ENCODE measurements at regions not wholly inside any gene's neighbourhood (a gene's known extent, or its start where the extent isn't known, plus 50 kb on each side); places are given as distances from the start of the nearest gene placed in this dataset.

- H3K4me3 ChIP-seq (ENCODE audit: low read depth, low read length), result no peak overlapping the region
Observed at GRCh38 chr12:39048395-39048794, 143.0 kb upstream of the CPNE8 start.

GRCh38 chr12:39047539-39048262, 142.3 kb upstream of the CPNE8 start:
- no peak overlapping the region for H3K4me3 ChIP-seq (ENCODE audit: low read depth, low read length)

- no peak overlapping the region for H3K4me3 ChIP-seq (ENCODE audit: low read depth, low read length)
Observed at GRCh38 chr12:39044754-39045153, 139.4 kb upstream of the CPNE8 start.

DNA sequence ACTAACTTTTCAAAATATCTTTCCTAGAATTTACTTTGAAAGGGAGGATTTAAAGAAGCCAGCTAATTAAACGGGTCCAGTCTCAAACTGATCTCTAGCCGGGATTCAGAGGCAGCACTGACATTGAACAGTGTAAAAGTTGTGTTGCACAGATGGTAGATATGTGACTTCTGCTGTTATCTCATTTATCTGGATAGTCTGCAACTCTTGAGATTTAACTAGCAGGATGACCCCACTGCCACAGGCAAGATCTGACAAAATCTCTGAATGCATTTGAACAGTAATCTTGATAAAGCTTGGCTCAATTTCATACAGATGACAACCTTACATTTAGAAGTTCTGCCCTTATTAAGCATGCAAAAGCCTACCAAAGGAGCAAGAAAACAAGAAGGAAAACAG, 138.0 kb upstream of the CPNE8 start:
- H3K4me3 ChIP-seq (ENCODE audit: low read depth, low read length), result no peak overlapping the region

GRCh38 chr12:39040275-39040674, 134.9 kb upstream of the CPNE8 start:
- H3K4me3 ChIP-seq (ENCODE audit: low read depth, low read length), result no peak overlapping the region

- H3K4me3 ChIP-seq (ENCODE audit: low read depth, low read length), result no peak overlapping the region
Observed at GRCh38 chr12:39037115-39037514, 131.7 kb upstream of the CPNE8 start.

- H3K4me3 ChIP-seq (ENCODE audit: low read depth, low read length), result no peak overlapping the region
Observed at GRCh38 chr12:39036105-39036504, 130.7 kb upstream of the CPNE8 start.

DNA sequence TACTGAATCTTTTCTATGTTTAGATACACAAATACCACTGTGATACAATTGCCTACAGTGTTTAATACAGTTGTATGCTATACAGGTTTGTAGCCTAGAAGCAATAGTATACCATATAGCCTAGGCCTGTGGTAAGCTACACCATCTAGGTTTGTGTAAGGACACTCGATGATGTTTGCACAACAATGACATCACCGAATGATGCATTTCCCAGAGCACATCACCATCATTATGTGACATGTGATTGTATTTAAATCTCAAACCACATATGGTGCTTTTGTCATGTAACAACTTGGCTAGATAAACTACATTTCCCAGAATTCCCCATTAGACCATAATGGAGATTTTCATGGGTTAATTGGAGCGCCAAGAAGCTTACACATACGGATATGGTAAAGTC, 128.4 kb upstream of the CPNE8 start:
- no peak overlapping the region for H3K4me3 ChIP-seq (ENCODE audit: low read depth, low read length)

GRCh38 chr12:39032448-39032847, 127.1 kb upstream of the CPNE8 start:
- H3K4me3 ChIP-seq (ENCODE audit: low read depth, low read length), result no peak overlapping the region

GRCh38 chr12:39032034-39032433, 126.6 kb upstream of the CPNE8 start:
- H3K4me3 ChIP-seq (ENCODE audit: low read depth, low read length), result no peak overlapping the region

DNA sequence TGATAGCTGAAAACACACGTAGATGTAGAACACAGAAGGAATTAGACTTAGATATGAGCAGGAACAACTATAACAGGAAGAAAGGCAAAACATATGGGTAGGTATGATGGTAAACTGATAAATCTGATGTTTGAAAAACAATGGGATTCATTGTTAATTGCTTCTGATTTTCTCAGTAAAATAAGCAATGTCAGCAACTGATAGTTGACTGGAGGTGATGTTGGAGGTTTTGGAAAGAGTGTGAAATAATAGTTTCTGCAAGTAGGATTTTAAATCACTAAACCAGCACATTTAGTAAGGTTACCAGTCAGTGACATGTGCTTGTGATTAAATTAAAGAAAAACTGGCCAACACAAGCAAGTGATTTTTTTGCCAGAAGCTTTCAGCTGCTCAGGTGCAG, 123.0 kb upstream of the CPNE8 start:
- no peak overlapping the region for H3K4me3 ChIP-seq (ENCODE audit: low read depth, low read length)

DNA sequence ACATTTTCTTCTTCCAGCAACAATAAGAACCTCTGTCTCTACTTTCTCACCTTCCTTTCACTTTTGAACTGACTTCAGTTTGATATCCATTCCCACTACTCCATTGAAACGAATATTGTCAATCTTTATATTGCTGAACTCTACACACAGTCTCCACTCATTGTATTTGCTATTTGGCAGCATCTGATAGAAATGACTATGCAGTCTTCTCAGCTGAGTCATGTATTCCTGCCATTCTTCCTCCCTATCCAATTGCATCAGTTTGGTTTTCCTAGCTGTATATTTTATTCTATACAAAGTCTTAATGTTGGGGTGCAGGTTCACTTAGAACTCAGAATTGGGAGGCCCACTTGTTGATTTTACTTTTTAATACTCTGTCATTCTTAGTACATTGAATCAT, 107.5 kb upstream of the CPNE8 start:
- H3K4me3 ChIP-seq (ENCODE audit: low read depth, low read length), result no peak overlapping the region

- no peak overlapping the region for H3K4me3 ChIP-seq (ENCODE audit: low read depth, low read length)
Observed at GRCh38 chr12:39011166-39011565, 105.8 kb upstream of the CPNE8 start.

GRCh38 chr12:39010406-39010805, 105.0 kb upstream of the CPNE8 start:
- H3K4me3 ChIP-seq (ENCODE audit: low read depth, low read length), result no peak overlapping the region

DNA sequence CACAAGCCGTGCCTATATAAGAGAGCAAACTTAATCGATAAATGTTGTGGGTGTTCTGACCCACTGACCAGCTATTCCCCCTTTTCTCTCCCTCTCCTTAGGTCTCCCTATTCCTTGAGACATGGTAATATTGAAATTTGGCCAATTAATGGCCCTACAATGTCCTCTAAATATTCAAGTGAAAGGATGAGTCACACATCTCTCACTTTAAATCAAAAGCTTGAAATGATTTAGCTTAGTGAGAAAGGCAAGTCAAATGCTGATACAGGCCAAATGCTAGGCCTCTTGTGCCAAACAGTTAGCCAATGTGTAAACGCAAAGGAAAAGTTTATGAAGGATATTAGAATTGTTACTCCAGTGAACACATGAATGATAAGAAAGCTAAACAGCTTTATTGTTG, 102.2 kb upstream of the CPNE8 start:
- no peak overlapping the region for H3K4me3 ChIP-seq (ENCODE audit: low read depth, low read length)

GRCh38 chr12:39006286-39006685, 100.9 kb upstream of the CPNE8 start:
- H3K4me3 ChIP-seq (ENCODE audit: low read depth, low read length), result no peak overlapping the region

DNA sequence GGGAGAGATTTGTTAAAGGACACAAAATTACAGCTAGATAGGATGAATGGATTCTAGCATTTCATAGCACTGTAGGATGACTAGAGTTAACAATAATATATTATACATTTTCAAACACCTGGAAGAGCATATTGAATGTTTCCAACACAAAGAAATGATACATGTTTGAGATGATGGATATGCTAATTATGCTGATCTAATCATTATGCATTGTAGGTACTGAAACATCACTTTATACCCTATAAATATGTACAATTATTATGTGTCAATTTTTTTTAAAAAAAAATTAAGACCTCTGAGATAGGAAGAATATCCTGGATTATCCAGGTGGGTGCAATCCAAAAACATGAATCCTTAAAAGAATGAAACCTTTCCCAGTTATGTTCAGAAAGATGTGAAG, 100.3 kb upstream of the CPNE8 start:
- H3K4me3 ChIP-seq (ENCODE audit: low read depth, low read length), result no peak overlapping the region

DNA sequence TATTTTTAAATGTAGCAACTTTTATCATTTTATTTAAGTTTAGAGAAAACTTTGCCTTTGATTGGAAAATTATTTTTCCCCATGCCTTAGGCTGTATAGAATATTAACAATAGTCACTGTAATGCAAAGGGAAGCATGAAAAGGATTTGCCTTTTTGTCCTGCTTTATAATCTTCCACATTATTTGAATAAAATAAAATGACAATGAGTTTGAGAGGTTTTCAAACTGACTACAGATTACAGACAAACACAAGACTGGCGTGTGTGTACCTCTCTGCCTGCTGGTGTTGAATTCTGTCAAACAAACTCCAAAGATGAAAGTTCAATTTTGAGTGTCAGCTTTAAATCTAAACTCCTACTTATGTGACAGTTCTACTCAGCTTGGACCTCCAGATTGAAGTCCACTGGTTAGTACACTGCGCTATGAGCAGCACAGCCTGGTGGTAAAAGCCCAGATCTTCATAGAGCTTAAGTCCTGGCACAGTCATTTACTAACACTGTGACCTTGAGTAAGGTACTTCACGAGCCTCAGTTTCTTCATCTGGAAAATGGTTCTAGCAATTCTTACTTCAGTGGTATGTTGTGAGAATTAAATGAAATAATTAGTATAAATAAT, 98.3 kb upstream of the CPNE8 start:
- H3K4me3 ChIP-seq (ENCODE audit: low read depth, low read length), result no peak overlapping the region

DNA sequence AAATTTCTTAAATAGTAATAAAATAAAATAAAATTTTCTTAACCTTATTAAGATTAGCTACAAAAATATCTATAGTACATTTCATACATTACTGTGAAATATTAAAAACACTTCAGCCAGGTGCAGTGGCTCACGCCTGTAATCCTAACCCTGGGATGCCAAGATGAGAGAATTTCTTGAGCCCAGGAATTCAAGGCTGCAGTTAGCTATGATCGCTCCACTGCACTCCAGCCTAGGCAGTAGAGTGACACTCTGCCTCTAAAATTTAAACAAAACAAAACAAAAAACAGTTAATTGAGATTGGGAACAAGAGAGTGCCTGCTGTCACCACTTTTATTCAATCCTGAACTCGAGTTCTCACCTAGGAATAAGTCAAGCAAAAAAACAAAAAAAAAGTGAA, 95.0 kb upstream of the CPNE8 start:
- no peak overlapping the region for H3K4me3 ChIP-seq (ENCODE audit: low read depth, low read length)

DNA sequence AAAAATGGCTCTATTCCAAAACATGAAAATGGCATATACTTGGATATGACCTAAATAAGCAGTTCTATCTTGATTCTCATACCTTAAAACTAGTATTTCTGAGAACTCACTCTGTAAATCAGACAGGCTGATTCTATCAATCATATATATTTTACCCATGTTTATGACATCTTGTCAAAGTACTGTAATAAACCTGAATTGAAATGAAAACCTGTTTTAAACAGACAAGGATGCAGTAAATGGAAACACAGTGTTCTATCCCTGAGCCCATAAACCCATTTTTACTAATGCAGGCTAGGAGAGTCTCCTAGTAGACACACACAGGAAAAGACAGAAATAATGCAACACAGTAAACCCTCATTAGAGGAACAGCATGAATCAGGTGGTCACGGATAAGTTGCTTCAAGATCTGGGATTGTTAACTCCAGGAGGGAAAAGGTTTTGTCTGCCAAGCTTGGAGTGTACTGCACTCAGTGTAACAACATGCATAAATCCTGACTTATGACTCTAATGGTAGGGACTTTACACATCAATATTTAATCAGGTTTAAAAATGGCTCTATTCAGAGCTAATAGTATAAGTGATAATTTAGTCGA, 93.6 kb upstream of the CPNE8 start:
- no peak overlapping the region for H3K4me3 ChIP-seq (ENCODE audit: low read depth, low read length)

DNA sequence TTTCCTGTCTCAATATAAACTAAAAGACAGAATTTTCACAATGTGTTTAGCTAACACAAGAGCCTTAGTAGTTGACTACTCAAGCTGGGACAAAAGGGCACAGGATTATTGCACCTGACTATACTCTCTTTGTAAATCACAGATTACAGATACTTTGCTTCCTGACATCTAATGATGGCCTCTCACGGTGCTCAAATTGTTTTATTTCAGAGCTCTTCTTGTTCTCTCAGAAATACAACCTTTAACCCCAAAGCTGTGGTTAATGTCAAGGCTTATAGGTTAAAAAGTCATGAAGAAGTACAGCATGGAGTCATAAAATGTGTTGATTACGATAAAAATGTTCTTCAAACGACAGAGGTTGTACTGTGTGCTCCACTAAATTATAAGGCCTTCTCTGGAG, 89.9 kb upstream of the CPNE8 start:
- H3K4me3 ChIP-seq (ENCODE audit: low read depth, low read length), result no peak overlapping the region

- no peak overlapping the region for H3K4me3 ChIP-seq (ENCODE audit: low read depth, low read length)
Observed at GRCh38 chr12:38985961-38986360, 80.6 kb upstream of the CPNE8 start.

- no peak overlapping the region for H3K4me3 ChIP-seq (ENCODE audit: low read depth, low read length)
Observed at GRCh38 chr12:38984388-38984787, 79.0 kb upstream of the CPNE8 start.
